ENCODE measurements at regions not wholly inside any gene's neighbourhood (a gene's known extent, or its start where the extent isn't known, plus 50 kb on each side); places are given as distances from the start of the nearest gene placed in this dataset.
A peak's percentile ranks its signal among the peaks of the same experiment; 100 is the strongest.
"Not testable (repeated sequence)": the region's sequence is repeated elsewhere in the genome, so short reads cannot be mapped to it uniquely, and the experiment has no call there.

DNA sequence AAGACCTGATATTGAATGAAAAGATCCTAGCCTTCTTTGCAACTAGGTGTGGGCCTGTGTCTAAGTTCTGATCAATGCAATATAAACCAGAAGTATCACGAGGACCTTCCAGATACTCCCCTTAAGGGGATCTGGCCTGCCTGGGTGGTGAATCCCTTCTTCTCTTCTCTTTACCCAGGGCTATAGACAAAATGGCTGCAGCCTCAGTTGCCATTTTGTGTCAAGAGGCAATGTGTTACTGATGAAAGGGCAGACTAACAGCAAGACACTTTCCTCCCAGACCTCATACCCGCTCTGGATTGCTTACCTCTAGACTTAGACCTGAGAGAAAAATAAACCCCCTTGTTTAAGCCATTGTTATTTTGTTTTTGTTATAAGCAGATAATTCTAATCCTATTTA, 84.5 kb upstream of the CHD6 start:
- no peak for TF ChIP-seq CTCF (IDR thresholded peaks at IDR 0.05)
- Histone ChIP-seq H3K4me3 (no peak overlapping the region), H3K36me3 (no peaks in the 10 kb centered on the region), H3K9me3 (no peaks in the 10 kb centered on the region), H3K27me3 (no peaks in the 10 kb centered on the region), H3K27ac (no peak overlapping the region), H3K4me1 (no peaks in the 10 kb centered on the region)
- ATAC-seq (no peak), DNase-seq (no peak)
- intact Hi-C loops (cut with DNase I): no loop called here

DNA sequence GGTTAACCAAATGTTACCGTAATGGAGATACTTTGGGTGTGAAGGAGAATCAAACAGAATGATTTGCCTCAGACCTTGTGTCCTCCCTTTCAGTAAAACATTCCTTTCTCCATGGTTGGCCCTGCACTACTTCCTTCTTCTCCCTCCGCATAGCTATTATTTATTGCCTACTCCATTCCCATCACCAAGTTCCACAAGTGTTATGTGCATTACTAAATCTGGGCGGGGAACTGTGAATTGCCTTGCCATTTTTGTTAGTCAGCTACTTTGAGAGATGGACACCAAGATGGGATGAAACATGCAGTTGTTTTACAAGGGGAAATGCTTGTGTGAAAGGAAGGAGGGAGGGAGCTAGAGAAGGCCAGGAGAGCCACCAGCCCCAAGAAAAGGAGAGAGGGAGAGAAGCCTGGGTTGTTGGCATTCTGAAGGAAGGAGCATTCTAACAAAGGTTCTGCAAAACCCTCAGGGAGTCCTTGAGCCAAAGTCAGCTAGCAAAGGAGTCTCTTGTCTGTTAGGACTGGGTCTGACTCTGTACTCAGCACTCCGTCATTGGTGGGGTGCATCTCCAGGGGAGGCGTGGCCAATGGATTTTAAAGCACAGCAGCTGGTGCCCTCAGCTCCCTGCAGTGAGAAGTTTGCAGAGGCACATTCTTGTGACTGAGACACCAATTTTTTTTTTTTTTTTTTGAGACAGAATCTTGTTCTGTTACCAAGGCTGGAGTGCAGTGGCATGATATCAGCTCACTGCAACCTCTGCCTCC, 83.6 kb upstream of the CHD6 start:
- intact Hi-C loops (cut with DNase I): no loop called here
- Histone ChIP-seq H3K27ac (no peak overlapping the region), H3K36me3 (no peaks in the 10 kb centered on the region), H3K4me3 (no peak overlapping the region), H3K27me3 (no peaks in the 10 kb centered on the region), H3K9me3 (no peaks in the 10 kb centered on the region), H3K4me1 (no peaks in the 10 kb centered on the region)
- TF ChIP-seq CTCF (IDR thresholded peaks at IDR 0.05): no peak
- ATAC-seq (no peak), DNase-seq (no peak)

DNA sequence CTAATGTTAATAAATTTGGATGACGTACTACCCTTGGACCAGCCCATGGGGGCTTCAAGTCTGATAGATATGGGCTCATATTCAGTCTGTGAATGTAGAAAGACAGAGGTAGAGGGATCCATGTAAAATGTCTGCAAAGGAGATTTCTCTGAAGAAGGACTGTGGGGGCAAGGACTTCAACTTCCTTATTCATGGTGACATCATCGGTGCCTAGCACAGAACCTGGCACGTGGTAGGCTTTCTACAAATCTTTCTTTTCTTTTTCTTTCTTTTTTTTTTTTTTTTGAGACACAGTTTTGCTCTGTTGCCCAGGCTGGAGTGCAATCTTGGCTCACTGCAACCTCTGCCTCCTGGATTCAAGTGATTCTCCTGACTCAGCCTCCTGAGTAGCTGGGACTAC, 81.5 kb upstream of the CHD6 start:
- H3K4me3 ChIP-seq; H3K27ac ChIP-seq; H3K27me3 ChIP-seq; DNase-seq; H3K36me3 ChIP-seq; ATAC-seq; intact Hi-C loops (cut with DNase I); H3K4me1 ChIP-seq; H3K9me3 ChIP-seq: not testable (repeated sequence)

DNA sequence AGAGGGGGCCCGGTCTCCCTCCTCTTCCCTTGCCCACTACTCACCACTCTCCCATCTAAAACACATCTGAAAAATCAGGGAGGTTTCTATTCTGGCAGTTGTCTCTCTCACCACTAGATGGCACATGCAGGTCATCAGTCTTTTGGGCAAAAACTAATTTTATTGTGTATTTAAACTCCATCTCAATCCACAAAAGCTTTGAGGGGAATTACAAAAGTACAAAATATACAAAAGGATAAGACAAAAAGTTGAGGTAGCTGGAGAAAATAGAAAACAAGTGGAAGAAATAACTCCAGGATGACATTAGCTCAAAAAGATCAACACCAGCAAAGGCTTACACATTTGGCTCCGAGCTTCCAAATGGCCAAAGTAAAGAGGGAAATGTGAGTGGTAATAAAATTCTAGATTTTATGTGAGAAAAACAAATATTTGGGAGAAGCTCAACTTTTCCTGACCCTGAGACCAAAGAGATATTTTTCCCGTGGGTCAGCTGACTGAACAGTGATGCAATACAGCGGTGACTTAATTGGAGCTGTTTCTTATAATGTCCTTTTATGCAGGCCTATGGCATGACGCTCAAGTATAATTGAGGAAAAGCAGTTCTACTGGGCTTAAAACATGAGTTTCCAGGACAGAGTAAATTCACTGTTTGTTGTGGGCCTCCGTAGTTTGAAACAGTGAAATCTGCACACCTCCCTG, 79.8 kb upstream of the CHD6 start:
- Histone ChIP-seq H3K9me3 (no peaks in the 10 kb centered on the region), H3K27ac (no peak overlapping the region), H3K4me3 (no peak overlapping the region), H3K27me3 (no peaks in the 10 kb centered on the region), H3K36me3 (no peaks in the 10 kb centered on the region), H3K4me1 (peaks cover 0 to 8% of the 10 kb centered on the region in 2 donors)
- DNase-seq (no peak), ATAC-seq (no peak)
- intact Hi-C loops (cut with DNase I): no loop called here
- TF ChIP-seq CTCF (IDR thresholded peaks at IDR 0.05): peak; percentile 59 to 72

- ATAC-seq (no peak), DNase-seq (no peak)
- intact Hi-C loops (cut with DNase I): no loop called here
- peaks cover 0 to 8% of the 10 kb centered on the region in 2 donors for H3K4me1 ChIP-seq
- H3K9me3 ChIP-seq: no peaks in the 10 kb centered on the region
- no peak overlapping the region for H3K4me3 ChIP-seq
- no peak for TF ChIP-seq CTCF (IDR thresholded peaks at IDR 0.05)
- peak overlapping the region in 1 of 2 donors; percentile 40 for H3K27ac ChIP-seq
- H3K36me3 ChIP-seq: no peaks in the 10 kb centered on the region
- no peaks in the 10 kb centered on the region for H3K27me3 ChIP-seq
Measured at GRCh38 chr20:41696428-41696827, 78.3 kb upstream of the CHD6 start.

All from left lung (tissue), 4 donors.